ENCODE measurements at regions not wholly inside any gene's neighbourhood (a gene's known extent, or its start where the extent isn't known, plus 50 kb on each side); places are given as distances from the start of the nearest gene placed in this dataset.

- TF ChIP-seq CTCF (IDR thresholded peaks at IDR 0.05; ENCODE audit: low read length): no peak
- no peak for TF ChIP-seq EZH2 (optimal IDR thresholded peaks at IDR 0.05; ENCODE audit: low read depth, low read length)
- TF ChIP-seq EZH2phosphoT487 (IDR thresholded peaks at IDR 0.05; ENCODE audit: low read length): no peak
Measured at GRCh38 chr5:82873452-82873851, 203.7 kb downstream of the TMEM167A start.

Measured in MM.1S (cell line).